ENCODE measurements at regions not wholly inside any gene's neighbourhood (a gene's known extent, or its start where the extent isn't known, plus 50 kb on each side); places are given as distances from the start of the nearest gene placed in this dataset.

- TF ChIP-seq CTCF (IDR thresholded peaks at IDR 0.05; ENCODE audit: extremely low read depth, insufficient read depth, missing control alignments): no peak
- no peak for DNase-seq (ENCODE audit: low spot score)
- in situ Hi-C loops (cut with MboI; ENCODE audit: low pct_unique_long_range_greater_than_20kb, low sequenced_read_pairs, unreplicated experiment): no loop called here
These were observed 407.0 kb upstream of the RGMA start for GRCh38 chr15:93495799-93496637.

GRCh38 chr15:93493172-93493571 lies 404.2 kb upstream of the RGMA start:
- TF ChIP-seq CTCF (IDR thresholded peaks at IDR 0.05; ENCODE audit: extremely low read depth, insufficient read depth, missing control alignments): no peak
- DNase-seq (ENCODE audit: low spot score): no peak

GRCh38 chr15:93491291-93491690 lies 402.3 kb upstream of the RGMA start:
- DNase-seq (ENCODE audit: low spot score): no peak
- in situ Hi-C loops (cut with MboI; ENCODE audit: low pct_unique_long_range_greater_than_20kb, low sequenced_read_pairs, unreplicated experiment): no loop called here
- no peak for TF ChIP-seq CTCF (IDR thresholded peaks at IDR 0.05; ENCODE audit: extremely low read depth, insufficient read depth, missing control alignments)

More at GRCh38 chr15:93493172-93493571, 404.2 kb upstream of the RGMA start:
- in situ Hi-C loops (cut with MboI; ENCODE audit: low pct_unique_long_range_greater_than_20kb, low sequenced_read_pairs, unreplicated experiment): no loop called here

GRCh38 chr15:93488296-93488713 lies 399.3 kb upstream of the RGMA start:
- DNase-seq (ENCODE audit: low spot score): no peak
- in situ Hi-C loops (cut with MboI; ENCODE audit: low pct_unique_long_range_greater_than_20kb, low sequenced_read_pairs, unreplicated experiment): no loop called here
- no peak for TF ChIP-seq CTCF (IDR thresholded peaks at IDR 0.05; ENCODE audit: extremely low read depth, insufficient read depth, missing control alignments)

- in situ Hi-C loops (cut with MboI; ENCODE audit: low pct_unique_long_range_greater_than_20kb, low sequenced_read_pairs, unreplicated experiment): no loop called here
- no peak for DNase-seq (ENCODE audit: low spot score)
These were observed 397.6 kb upstream of the RGMA start for GRCh38 chr15:93486407-93487117.

More at GRCh38 chr15:93486407-93487117, 397.6 kb upstream of the RGMA start:
- TF ChIP-seq CTCF (IDR thresholded peaks at IDR 0.05; ENCODE audit: extremely low read depth, insufficient read depth, missing control alignments): no peak

Data from GM13977 (cell line).